HepG2 (cell line): ENCODE measurements at regions not wholly inside any gene's neighbourhood (a gene's known extent, or its start where the extent isn't known, plus 50 kb on each side); places are given as distances from the start of the nearest gene placed in this dataset.

ENCODE experiments used
- GABPB1 ChIP-seq: IDR thresholded peaks from 2 replicates; pipeline ENCODE4 v1.6.1; 2016; ENCODE audit warnings: mild to moderate bottlenecking, missing genetic modification reagents, moderate library complexity, missing compliant biosample characterization
- RERE ChIP-seq: IDR thresholded peaks from 2 replicates; pipeline ENCODE4 v1.6.1; 2016; ENCODE audit warnings: low read depth, missing genetic modification reagents, missing compliant biosample characterization
- SOX5 ChIP-seq: IDR thresholded peaks from 2 replicates; pipeline ENCODE4 v1.6.1; 2016; ENCODE audit warnings: borderline replicate concordance
- ZNF660 ChIP-seq: sonication (generic); formaldehyde crosslinking; IDR thresholded peaks from 2 replicates; pipeline ENCODE4 v1.5.1; 2020; ENCODE audit warnings: mild to moderate bottlenecking, low read depth, missing genetic modification reagents, borderline replicate concordance
- TF ChIP-seq, protein P1 (sequence below): sonication (generic); formaldehyde crosslinking; IDR thresholded peaks from 2 replicates; pipeline ENCODE4 v1.4.0; 2020; ENCODE audit warnings: missing genetic modification reagents
- TF ChIP-seq, protein P2 (sequence below): sonication (generic); formaldehyde crosslinking; IDR thresholded peaks from 2 replicates; pipeline ENCODE4 v1.4.0; 2020; ENCODE audit warnings: mild to moderate bottlenecking, low read depth, missing genetic modification reagents
- TF ChIP-seq, protein P3 (sequence below): sonication (generic); formaldehyde crosslinking; conservative IDR thresholded peaks from 2 replicates; pipeline ENCODE4 v1.4.0; 2020; ENCODE audit warnings: missing genetic modification reagents

DNA sequence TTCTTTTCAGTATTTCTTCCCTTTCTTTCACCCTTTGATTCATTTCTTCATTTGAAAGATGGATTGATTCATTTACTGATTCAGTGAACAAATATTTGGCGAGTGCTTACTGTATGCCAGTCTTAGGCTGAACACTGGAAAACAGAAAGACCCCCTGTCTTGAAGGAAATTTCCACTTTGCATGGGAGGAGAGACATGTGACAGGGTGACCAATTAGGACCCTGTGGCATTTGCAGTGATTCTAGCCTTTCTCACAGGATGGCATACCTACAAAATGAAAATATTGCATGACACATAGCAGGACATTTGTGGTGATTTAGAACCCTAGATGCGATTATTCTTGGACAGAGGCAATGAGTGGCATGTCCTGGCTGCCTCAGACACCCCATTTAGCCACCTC lies 407.2 kb upstream of the SGCD start (continued):
- TF ChIP-seq RERE (CRISPR knock-in tag) (no peak), SOX5 (no peak), ZNF660 (no peak), GABPB1 (CRISPR knock-in tag) (no peak)
- TF ChIP-seq, protein P1, sequence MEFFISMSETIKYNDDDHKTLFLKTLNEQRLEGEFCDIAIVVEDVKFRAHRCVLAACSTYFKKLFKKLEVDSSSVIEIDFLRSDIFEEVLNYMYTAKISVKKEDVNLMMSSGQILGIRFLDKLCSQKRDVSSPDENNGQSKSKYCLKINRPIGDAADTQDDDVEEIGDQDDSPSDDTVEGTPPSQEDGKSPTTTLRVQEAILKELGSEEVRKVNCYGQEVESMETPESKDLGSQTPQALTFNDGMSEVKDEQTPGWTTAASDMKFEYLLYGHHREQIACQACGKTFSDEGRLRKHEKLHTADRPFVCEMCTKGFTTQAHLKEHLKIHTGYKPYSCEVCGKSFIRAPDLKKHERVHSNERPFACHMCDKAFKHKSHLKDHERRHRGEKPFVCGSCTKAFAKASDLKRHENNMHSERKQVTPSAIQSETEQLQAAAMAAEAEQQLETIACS (CRISPR knock-in tag), result no peak
- TF ChIP-seq, protein P2, sequence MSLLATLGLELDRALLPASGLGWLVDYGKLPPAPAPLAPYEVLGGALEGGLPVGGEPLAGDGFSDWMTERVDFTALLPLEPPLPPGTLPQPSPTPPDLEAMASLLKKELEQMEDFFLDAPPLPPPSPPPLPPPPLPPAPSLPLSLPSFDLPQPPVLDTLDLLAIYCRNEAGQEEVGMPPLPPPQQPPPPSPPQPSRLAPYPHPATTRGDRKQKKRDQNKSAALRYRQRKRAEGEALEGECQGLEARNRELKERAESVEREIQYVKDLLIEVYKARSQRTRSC, result no peak
- TF ChIP-seq, protein P3, sequence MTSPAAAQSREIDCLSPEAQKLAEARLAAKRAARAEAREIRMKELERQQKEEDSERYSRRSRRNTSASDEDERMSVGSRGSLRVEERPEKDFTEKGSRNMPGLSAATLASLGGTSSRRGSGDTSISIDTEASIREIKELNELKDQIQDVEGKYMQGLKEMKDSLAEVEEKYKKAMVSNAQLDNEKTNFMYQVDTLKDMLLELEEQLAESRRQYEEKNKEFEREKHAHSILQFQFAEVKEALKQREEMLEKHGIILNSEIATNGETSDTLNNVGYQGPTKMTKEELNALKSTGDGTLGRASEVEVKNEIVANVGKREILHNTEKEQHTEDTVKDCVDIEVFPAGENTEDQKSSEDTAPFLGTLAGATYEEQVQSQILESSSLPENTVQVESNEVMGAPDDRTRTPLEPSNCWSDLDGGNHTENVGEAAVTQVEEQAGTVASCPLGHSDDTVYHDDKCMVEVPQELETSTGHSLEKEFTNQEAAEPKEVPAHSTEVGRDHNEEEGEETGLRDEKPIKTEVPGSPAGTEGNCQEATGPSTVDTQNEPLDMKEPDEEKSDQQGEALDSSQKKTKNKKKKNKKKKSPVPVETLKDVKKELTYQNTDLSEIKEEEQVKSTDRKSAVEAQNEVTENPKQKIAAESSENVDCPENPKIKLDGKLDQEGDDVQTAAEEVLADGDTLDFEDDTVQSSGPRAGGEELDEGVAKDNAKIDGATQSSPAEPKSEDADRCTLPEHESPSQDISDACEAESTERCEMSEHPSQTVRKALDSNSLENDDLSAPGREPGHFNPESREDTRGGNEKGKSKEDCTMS (CRISPR knock-in tag), result no peak
